Esophagus mucosa (tissue), 1 donor: ENCODE measurements at regions not wholly inside any gene's neighbourhood (a gene's known extent, or its start where the extent isn't known, plus 50 kb on each side); places are given as distances from the start of the nearest gene placed in this dataset.
"Not testable (repeated sequence)": the region's sequence is repeated elsewhere in the genome, so short reads cannot be mapped to it uniquely, and the experiment has no call there.

Experiments
- ATAC-seq: fragments of 200-7000 bp; cut with Tn5 transposase; one replicate; pipeline ENCODE4 v1.9.1; 2020
- donor health status: DM: yes; HTN: yes; CAD: no.

DNA sequence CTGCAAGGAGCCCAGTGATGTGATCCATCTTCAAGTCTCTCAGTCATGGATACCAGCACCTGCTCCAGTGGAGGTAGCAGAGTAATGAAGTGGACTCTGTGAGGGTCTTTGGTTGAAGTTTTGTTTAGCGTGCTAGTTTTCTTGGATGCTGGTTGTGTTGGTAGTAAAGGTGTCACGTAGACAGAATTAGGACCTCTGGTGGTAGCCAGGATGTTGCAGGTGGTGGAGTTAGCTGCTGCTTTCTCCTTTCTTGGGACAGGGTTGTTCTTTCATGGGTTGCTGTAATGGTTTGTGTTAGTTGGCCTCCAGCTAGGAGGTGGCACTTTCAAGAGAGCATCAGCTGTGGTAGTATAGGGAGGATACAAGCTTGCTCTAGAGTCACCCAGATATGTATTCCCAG lies 125.2 kb downstream of the ANXA2 start:
- no peak for ATAC-seq

GRCh38 chr15:60275624-60276023 lies 122.2 kb downstream of the ANXA2 start:
- ATAC-seq: no peak

- no peak for ATAC-seq
Measured at GRCh38 chr15:60278879-60279278, 118.9 kb downstream of the ANXA2 start.

DNA sequence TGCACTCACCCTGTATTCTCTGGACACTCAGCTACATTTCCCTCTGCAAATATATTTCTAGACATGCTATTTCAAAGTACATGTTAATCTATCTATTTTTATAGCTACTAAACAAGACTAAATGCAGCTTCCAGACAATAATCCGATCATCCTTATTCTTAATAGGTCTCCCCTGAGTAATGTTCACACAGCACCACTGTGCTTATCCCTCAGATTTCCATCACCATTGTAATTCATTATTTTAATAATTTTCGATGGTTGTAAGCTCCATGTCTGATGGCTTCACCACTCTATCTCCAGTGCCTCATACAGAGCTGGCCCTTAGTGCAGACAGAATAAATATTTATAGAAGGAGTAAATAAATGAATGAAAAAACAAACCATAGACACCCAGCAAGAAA lies 117.5 kb downstream of the ANXA2 start:
- ATAC-seq: no peak

- peak; percentile 33 for ATAC-seq
Measured at GRCh38 chr15:60283936-60284335, 113.8 kb downstream of the ANXA2 start.

DNA sequence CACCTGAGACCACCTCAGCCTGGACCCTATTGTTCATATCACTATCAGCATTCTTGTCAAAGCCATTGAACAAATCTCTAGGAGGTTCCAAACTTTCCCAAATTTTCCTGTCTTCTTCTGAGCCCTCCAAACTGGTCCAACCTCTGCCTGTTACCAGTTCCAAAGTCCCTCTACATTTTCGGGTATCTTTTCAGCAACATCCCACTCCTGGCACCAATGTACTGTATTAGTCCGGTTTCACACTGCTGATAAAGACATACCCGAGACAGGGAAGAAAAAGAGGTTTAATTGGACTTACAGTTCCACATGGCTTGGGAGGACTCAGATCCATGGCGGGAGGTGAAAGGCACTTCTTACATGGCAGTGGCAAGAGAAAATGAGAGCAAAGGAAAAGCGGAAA lies 101.9 kb downstream of the ANXA2 start:
- ATAC-seq: not testable (repeated sequence)

DNA sequence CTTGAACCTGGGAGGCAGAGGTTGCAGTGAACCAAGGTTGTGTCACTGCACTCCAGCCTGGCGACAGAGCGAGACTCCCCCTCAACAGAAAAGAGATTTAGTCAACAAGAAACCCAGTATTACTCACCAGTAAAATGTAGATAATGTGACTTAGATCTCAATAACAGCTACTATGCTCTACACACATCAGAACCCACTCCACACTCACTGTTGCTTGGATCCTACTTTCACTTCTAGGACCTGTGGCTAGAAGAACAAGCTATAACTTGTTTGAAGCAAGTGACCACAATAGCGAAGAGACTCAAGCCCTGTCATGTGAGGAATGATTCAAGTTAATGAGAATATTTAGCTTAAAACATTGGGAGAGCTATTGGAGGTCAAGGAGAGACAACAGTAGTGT lies 100.7 kb downstream of the ANXA2 start:
- peak; percentile 25 for ATAC-seq
